ENCODE measurements at regions not wholly inside any gene's neighbourhood (a gene's known extent, or its start where the extent isn't known, plus 50 kb on each side); places are given as distances from the start of the nearest gene placed in this dataset.

DNA sequence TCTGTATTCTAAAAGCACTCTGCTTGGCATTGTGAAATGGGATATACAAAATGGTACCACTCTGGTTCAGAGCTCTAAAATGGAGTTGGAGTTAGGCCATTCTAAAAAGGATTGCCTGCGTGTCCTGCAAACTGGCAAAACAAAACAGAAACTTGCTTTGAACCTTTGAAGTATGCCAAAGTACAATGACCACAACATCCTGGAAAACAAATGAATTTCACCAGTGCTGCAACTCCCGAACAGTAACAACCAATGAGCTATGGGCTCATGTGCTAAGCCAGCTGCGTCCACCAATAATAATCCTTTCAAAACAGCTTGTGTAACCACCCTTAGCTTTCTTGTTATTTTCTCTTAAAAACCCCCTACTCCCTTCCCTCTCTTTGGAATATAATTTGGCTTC, 88.4 kb upstream of the CXCL14 start:
- TF ChIP-seq, protein P1, sequence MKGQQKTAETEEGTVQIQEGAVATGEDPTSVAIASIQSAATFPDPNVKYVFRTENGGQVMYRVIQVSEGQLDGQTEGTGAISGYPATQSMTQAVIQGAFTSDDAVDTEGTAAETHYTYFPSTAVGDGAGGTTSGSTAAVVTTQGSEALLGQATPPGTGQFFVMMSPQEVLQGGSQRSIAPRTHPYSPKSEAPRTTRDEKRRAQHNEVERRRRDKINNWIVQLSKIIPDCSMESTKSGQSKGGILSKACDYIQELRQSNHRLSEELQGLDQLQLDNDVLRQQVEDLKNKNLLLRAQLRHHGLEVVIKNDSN (IDR thresholded peaks at IDR 0.05) = no peak
- no peak for TF ChIP-seq CEBPB (IDR thresholded peaks at IDR 0.05)
- TF ChIP-seq TEAD4 (IDR thresholded peaks at IDR 0.05) = no peak
- no peak for TF ChIP-seq EP300 (IDR thresholded peaks at IDR 0.05; ENCODE audit: borderline replicate concordance)
- TF ChIP-seq, protein P2, sequence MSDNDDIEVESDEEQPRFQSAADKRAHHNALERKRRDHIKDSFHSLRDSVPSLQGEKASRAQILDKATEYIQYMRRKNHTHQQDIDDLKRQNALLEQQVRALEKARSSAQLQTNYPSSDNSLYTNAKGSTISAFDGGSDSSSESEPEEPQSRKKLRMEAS (IDR thresholded peaks at IDR 0.05) = no peak
- TF ChIP-seq RAD21 (IDR thresholded peaks at IDR 0.05; ENCODE audit: low read depth) = no peak
- TF ChIP-seq TAF1 (IDR thresholded peaks at IDR 0.05; ENCODE audit: low read depth) = no peak
- no peak for TF ChIP-seq ZBTB7A (IDR thresholded peaks at IDR 0.05; ENCODE audit: low read depth)
- TF ChIP-seq EGR1 (IDR thresholded peaks at IDR 0.05) = no peak
- TF ChIP-seq, protein P3, sequence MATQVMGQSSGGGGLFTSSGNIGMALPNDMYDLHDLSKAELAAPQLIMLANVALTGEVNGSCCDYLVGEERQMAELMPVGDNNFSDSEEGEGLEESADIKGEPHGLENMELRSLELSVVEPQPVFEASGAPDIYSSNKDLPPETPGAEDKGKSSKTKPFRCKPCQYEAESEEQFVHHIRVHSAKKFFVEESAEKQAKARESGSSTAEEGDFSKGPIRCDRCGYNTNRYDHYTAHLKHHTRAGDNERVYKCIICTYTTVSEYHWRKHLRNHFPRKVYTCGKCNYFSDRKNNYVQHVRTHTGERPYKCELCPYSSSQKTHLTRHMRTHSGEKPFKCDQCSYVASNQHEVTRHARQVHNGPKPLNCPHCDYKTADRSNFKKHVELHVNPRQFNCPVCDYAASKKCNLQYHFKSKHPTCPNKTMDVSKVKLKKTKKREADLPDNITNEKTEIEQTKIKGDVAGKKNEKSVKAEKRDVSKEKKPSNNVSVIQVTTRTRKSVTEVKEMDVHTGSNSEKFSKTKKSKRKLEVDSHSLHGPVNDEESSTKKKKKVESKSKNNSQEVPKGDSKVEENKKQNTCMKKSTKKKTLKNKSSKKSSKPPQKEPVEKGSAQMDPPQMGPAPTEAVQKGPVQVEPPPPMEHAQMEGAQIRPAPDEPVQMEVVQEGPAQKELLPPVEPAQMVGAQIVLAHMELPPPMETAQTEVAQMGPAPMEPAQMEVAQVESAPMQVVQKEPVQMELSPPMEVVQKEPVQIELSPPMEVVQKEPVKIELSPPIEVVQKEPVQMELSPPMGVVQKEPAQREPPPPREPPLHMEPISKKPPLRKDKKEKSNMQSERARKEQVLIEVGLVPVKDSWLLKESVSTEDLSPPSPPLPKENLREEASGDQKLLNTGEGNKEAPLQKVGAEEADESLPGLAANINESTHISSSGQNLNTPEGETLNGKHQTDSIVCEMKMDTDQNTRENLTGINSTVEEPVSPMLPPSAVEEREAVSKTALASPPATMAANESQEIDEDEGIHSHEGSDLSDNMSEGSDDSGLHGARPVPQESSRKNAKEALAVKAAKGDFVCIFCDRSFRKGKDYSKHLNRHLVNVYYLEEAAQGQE (IDR thresholded peaks at IDR 0.05; ENCODE audit: low read depth) = no peak
- TF ChIP-seq YY1 (IDR thresholded peaks at IDR 0.05; ENCODE audit: low read depth) = no peak
- no peak for TF ChIP-seq FOXM1 (IDR thresholded peaks at IDR 0.05; ENCODE audit: borderline replicate concordance, low read depth)
- TF ChIP-seq NFIC (IDR thresholded peaks at IDR 0.05) = no peak
- no peak for TF ChIP-seq TCF12 (IDR thresholded peaks at IDR 0.05; ENCODE audit: low read depth)

Measured in Ishikawa (cell line).